HG03439 (cell line): ENCODE measurements at regions not wholly inside any gene's neighbourhood (a gene's known extent, or its start where the extent isn't known, plus 50 kb on each side); places are given as distances from the start of the nearest gene placed in this dataset.
"Not testable (repeated sequence)": the region's sequence is repeated elsewhere in the genome, so short reads cannot be mapped to it uniquely, and the experiment has no call there.

Experiments
- ATAC-seq: cut with Tn5 transposase; IDR thresholded peaks from one replicate; pipeline ENCODE4 v1.9.1; 2021; ENCODE audit warnings: mild to moderate bottlenecking, moderate library complexity; ENCODE audit not compliant: unreplicated experiment

DNA sequence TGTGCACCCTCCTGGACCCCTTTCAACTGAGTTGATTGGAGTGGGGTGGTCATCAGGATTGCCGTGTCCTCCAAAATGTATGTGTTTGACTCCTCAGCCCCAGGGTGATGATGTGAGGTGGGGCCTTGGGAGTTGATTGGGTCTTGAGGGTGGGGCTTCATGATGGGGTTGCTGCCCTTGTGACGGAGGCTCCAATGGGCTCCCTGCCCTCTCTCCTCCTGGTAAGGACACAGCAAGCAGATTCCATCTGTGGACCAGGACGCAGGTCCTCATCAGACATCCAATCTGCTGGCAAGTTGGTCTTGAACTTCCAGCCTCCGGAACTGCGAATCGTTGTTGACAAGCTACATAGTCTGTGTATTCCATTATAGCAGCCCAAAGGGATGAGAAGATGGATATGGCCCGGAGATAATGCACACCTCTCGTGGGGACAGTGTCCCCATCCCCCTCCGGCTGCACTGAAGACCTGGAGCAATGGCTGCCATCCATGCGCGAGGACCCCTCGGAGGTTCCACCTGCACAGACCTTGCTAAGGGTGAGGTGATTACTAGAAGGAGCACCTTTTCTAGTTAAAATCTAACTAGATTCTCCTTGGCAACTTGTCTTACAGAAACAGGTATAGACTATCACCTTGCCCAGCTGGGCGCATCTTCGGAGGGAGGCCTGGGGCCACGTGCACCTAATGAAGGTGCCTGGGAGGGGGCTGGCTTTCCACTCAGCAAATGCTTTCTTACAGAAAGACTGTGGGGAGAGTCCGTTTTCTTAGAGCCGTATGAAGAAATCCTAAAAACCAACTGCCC, 75.7 kb upstream of the IRX4 start:
- no peak for ATAC-seq

DNA sequence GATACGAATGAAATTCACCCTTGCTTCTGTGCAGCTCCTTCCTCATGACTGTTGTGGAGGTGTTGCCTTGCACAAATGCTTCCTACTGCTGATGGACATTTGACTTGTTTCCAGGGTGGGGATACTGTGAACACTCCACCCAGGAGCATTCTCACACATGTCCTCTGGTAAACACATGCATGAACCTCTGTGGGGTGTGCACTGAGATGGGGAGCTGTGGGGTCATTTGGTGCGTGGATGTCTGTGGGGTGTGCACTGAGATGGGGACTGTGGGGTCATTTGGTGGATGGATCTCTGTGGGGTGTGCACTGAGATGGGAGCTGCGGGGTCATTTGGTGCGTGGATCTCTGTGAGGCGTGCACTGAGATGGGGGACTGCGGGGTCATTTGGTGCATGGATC, 72.9 kb upstream of the IRX4 start:
- ATAC-seq: no peak

DNA sequence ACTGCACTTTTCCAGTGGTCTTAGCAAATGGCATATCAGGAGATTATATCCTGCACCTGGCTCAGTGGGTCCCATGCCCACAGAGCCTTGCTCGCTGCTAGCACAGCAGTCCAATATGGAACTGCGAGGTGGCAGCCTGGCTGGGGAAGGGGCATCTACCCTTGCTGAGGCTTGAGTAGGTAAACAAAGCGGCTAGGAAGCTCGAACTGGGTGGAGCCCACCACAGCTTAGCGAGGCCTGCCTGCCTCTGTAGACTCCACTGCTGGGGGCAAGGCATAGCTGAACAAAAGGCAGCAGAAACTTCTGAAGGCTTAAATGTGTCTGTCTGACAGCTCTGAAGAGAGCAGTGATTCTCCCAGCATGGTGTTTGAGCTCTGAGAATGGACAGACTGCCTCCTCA, 71.0 kb upstream of the IRX4 start:
- not testable (repeated sequence) for ATAC-seq

DNA sequence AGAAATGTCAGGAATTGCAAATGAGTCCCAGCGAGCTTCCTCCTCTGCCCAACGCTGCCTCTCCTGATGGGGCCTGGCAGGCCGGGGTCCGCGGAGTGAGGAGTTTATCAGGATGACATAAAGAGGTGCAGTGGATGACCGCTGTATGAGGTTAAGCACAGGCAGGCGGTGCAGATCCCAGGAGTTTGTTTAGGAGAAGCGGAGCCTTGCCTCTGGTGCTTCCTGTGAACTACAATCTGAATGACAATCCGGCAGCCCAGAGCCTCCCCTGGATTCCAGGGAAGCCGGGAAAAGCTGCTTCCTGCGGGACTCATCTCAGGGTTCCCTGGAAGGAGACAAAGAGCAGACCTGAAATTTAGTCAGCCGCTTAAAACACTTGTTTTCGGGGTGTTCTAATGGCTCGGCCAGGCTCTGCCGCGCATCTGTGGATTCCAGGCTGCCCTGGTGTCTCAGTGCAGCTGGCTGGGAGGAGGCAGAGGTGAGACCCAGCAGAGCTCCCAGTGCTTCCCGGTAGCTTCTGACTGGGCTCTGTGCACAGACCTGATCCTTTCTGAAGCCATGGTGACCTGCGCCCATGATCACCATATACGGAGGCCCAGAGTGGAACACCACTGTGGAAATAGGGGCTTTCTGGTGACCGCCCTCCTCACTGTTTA, 69.8 kb upstream of the IRX4 start:
- ATAC-seq: no peak

DNA sequence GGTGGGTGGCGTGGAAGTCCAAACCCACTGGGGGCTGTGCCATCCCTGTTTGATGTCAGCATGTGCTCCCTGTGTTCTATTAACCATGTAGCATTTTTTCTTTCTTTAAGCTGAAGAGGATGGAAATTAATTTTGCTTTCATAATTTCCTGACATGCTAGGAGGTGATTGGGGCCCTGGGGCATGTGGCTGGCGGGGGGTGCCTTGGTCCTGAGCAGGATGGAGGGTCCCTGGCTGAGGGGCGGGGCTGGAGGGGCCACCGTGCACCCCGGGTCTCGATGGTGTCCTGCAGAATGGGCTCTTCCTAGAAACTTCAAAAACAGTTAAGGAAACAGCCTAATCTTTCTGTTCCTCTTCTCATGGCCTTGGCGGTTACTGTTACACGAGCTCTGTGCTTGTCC, 69.3 kb upstream of the IRX4 start:
- ATAC-seq: no peak

DNA sequence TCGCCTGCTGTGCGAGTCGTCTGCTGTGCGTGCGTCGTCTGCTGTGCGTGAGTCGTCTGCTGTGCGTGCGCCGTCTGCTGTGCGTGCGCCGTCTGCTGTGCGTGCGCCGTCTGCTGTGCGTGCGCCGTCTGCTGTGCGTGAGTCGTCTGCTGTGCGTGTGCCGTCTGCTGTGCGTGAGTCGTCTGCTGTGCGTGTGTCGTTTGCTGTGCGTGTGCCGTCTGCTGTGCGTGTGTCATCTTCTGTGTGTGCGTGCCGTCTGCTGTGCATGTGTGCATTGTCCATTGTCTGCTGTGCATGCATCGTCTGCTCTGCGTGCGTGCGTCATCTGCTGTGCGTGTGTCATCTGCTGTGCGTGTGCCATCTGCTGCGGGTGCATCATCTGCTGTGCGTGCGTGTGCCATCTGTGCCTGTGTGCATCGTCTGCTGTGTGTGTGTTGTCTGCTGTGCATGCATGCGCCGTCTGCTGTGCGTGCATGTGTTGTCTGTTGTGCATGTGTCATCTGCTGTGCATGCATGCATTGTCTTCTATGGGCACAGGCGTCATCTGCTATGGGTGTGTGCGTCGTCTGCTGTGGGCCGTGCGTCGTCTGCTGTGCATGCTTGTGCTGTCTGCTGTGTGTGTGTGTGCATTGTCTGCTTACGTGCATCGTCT, 68.6 kb upstream of the IRX4 start:
- no peak for ATAC-seq

DNA sequence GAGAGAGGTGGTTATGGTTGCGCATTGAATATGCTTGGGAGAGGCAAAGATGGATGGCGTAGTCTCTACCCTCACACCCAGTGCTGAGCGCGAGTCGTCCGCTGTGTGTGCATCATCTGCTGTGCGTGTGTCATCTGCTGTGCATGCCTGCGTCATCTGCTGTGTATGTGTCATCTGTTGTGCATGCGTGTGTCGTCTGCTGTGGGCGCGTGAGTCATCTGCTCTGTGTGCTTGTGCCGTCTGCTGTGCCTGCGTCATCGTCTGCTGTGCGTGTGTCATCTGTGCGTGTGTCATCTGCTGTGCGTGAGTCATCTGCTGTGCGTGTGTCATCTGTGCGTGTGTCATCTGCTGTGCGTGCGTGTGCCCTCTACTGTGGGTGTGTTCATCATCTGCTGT, 68.0 kb upstream of the IRX4 start:
- no peak for ATAC-seq

DNA sequence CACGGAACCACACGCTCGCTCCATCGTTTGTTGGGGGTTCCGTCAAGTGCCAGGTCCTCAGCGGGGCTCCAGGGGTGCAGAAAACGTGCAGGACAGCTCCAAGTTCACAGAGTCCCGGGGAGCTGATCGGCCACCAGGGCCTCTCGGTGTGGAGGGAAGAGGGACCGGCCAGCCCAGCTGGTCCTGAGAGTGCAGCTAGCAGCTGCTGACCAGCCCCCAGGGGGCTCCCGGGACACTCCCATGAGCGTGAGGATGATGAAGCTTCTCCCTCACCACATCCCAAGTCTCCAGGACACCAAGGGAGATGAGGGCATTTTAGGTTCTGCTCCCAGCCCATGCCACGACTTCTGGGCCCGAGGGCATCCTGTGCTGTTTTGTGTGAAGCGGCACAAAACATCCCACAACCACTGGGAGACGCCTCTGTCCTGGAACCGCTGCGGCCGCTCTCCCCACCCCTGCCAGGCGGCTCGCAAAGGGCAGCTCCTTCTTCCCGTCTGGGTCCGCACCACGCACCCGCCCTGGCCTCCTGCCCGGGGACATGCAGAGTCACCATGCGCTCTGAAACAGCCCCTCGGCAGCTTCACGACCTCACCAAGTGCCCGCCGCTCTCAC, 67.5 kb upstream of the IRX4 start:
- ATAC-seq: no peak

DNA sequence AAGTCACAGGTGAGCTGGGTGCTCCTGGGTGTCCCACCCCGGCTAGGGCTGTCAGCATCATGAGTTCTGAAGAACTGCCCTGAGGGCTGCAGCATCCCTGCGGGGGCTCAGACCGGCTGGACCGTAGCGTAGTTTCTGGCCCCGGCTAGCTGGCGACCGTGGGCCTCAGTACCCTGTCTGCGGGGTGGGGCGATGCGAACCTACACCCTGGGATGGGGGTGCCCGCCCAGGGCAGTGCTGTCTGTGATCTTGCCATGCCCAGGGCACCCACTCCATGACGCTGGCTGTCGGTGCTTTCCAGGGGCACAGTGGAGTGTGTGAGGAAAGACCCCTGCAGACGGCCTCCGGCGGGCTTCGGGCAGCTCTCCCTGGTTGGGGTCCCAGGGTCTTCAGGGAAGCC, 66.5 kb upstream of the IRX4 start:
- ATAC-seq: no peak

DNA sequence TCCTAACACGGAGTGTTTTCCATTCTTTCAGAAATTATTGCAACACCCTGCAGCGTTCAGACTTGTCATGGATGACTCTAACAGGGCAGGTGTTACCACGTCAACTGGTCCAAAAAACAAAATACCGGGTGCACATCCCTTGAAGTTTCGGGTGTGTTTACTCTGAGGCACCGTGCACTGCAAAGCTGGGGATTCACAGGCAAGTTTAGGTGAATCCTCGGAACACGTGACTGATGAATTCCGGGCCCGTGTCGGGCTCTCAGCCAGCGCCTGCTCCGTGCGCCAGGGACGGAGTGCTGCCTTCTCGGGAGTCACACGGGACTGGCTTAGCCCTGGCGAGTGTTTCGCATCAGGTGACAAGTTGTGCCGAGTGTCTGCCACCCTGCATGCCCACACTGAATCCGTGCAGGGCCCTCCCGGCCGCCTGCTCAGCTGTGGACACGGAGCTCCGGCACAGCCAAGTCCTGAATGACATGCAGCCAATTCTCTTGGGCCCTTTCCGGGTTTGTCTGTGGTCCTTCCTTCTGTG, 66.0 kb upstream of the IRX4 start:
- ATAC-seq: no peak

DNA sequence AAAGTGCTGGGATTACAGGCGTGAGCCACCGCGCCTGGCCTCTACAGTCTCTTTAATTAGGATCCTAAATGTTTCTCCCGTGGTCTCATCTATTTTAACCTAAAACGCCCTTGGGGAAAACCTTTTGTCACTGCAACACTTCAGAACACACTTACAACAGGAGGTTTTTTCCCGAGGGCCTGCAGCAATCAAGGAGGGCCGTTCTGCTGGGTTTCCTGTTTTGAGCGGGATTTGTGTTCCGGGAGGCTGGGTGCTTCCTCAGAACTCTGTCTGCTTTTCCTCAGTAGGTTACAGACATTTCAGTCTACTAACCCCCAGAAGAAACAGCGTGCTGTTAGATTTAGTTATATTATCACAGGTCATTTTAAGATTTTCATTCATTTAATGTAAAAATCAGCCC, 65.4 kb upstream of the IRX4 start:
- no peak for ATAC-seq

DNA sequence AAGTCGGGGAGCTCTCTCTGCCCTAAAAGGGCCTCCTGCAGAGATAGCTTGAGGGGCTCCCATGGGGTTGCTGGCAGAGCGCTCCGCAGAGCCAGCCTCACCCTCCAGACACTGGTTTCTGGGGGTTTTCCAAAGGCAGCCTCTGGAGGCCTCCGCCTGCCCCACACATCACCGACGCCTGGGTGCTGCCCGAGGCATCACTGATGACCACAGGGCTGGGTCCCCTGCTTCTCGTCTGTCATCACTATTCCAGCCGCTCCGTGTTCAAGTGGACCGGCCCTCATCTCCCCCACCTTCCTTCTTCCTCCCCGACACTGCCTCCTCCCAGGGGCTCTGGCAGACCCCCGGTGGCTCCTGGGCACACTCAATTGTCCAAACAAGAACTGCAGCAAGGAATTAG, 64.1 kb upstream of the IRX4 start:
- ATAC-seq: no peak

DNA sequence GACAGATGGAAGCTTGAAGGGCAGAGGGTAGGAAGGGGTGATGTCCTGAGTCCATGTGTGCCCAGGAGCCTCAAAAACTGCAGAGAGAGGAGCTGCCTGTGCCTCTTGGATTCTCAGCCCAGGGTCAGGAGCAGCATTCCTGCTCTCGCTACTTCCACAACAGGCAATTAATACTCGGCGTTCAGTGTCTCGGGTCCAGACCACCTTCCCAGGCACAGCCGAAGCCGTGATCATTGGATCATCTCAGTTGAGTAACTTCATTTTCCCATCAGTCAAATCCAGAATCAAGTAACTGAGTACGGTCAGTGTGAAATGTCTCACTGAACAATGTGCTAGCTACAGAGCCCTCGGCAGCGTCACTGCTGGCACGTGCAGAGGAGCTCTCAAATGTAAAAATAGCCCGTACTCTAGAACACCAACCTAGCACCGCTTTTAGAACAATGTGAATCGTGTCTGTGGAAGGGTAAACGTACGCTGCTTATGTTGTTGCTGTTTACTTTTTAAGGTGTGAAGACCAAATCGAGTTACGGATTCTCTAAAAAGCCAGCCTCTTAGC, 63.5 kb upstream of the IRX4 start:
- ATAC-seq: no peak

DNA sequence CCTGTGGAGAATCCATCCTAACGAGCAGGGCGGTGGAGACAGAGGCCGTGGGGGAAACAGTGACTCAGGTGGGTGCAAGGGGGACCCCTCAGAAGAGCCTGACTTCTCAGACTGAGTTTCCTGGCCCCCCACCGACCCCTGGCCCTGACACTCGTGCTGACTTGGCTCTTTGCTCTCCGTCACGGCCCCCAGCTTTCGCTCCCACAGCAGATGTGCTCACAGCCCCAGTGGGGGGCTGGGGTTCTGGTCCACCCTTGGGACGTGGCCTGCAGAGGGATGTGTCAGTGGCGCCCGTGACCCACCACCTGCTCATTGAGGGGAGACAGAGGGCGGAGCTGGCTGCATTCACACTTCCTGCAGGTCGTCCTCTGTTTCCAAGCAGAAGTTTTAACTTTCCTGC, 62.9 kb upstream of the IRX4 start:
- no peak for ATAC-seq

DNA sequence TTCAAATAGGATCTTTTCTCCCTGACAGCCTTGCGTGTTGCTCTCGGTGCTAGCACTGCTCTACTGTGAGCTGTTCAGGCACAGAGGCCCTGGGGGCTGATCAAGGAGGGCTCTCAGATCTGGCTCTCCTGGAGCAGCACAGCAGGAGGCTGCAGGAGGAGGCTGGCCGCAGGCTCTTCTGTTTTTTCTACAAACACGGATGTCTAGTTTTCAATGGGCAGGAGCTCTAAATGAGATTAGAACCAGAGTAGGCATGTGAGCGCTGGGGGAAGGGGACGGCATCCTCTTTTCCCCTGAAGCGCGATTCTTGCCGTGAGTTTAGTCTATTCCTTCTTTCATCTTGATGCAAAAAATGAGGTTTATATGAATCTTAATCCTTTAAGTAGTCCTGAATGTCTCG, 61.7 kb upstream of the IRX4 start:
- no peak for ATAC-seq

DNA sequence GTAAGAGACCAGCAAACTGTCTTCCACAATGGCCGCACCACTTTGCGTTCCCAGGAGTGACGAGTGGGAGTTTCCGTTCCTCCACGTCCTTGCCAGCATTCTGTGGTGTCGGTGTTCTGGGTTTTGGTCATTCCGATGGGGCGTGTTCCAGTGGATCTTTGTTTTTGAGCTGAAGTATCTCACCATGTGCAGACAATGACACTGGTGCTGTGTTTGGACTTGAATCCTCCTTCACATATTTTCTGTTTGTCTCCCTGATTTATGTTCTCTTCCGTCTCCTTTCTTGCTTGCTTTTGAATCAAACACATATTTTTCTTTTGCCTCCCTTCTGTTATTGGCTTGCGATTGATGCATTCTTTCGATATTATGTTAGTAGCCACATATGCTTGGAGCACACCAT, 60.8 kb upstream of the IRX4 start:
- no peak for ATAC-seq

DNA sequence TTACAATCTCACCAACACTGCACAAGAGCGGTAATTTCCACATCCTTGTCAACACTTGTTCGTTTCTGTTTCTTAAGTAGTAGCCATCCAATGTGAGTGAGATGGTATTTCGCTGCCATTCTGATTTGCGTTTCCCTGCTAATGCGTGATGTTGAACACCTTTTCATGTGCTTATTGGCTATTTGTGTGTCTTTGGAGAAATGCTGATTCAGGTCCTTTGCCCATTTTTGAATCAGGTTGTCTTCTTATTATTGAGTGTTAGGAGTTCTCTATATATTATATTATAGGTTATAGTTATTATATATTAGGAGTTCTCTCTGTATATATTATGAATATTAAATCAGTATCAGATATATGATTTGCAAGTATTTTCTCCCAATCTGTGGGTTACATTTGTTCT, 59.9 kb upstream of the IRX4 start:
- no peak for ATAC-seq

DNA sequence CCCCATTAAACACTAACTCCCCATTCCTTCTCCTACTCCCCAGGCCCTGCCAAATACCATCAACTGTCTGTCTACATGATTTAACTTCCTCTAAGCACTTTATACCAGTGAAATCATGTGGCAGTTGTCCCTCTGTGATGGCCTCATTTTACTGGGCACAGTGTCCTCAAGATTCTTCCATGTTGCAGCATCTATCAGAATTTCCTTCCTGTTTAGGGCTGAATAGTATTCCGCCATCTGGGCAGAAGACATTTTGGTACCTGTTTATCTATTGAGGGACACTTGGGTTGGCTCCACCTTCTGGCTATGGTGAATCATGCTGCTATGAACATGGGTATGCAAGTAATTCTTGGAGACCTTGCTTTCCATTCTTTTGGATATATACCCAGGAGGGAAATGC, 59.4 kb upstream of the IRX4 start:
- no peak for ATAC-seq

DNA sequence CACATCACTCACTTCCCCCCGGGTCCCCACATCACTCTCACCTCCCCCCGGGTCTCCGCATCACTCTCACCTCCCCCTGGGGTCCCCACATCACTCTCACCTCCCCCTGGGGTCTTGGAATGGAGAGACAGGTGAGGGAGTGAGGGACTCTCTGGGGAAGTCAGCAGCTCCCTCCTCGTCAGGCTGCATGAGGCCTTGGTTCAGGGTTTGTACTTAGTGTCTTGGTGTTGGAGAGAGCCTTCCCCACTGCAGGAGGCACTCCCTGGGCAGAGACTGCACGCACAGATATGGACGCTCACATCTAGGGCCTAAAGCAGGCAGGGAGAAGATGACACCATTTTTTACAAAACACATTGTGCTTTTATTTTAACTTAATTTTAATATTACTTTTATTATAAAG, 56.5 kb upstream of the IRX4 start:
- no peak for ATAC-seq

DNA sequence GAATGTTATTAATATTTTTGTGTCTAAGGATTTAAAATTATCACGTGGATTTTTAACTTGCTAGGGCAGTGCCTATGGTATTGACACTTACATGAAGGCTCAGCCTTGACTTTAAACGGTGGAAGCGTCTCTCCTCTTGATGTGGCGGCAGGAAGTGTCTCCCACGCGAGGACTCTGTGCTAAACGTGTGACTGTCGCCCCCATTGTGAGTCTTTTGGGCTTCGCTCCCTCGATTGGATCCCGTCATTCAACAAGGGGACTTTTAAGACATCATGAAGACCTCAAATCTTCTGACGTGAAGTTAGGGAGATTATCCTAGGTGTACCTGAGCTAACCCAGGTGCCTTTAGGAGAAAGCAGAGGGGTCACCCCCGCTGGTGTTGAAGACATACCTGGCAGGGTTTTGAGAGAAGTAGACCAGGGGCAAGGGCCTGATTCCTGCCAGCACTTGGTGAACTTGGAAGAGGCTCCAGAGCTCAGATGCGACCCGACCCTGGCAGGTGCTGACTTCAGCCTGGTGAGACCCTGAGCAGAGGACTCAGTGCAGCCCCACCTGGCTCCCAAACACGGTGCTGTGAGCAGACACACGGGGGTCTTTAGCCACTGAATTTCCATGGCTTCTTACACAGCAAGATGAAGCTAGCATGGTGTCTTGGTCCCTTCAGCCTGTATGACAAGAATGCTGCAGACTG, 55.7 kb upstream of the IRX4 start:
- ATAC-seq: no peak

DNA sequence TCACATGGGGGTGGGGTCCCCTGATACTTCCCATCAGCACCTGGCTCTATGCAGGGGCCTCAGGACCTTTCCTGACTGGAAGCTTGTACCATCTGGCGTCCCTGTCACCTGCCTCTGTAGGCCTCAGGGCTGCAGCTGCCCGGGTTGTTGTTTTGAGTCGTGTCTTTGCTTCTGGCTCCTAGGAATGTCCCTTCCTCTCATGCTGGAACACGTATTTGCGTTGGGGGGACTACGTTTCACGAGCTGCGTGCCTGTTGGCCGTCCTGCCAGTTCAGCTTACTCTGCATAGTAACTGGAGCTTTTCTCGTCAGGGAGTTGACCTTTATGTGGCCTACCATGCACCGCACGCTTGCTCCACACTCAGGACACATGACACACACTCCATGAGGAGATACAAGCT, 54.9 kb upstream of the IRX4 start:
- ATAC-seq: no peak
